ENCODE measurements at regions not wholly inside any gene's neighbourhood (a gene's known extent, or its start where the extent isn't known, plus 50 kb on each side); places are given as distances from the start of the nearest gene placed in this dataset.

- intact Hi-C loops (cut with micrococcal nuclease) = no loop called here
- DNase-seq (no peak), ATAC-seq (no peak)
Measured at GRCh38 chr2:177015356-177015923, 197.2 kb upstream of the HNRNPA3 start.

- no peak for ATAC-seq
- DNase-seq = no peak
- intact Hi-C loops (cut with micrococcal nuclease) = no loop called here
Measured at GRCh38 chr2:177020524-177021119, 192.0 kb upstream of the HNRNPA3 start.

DNA sequence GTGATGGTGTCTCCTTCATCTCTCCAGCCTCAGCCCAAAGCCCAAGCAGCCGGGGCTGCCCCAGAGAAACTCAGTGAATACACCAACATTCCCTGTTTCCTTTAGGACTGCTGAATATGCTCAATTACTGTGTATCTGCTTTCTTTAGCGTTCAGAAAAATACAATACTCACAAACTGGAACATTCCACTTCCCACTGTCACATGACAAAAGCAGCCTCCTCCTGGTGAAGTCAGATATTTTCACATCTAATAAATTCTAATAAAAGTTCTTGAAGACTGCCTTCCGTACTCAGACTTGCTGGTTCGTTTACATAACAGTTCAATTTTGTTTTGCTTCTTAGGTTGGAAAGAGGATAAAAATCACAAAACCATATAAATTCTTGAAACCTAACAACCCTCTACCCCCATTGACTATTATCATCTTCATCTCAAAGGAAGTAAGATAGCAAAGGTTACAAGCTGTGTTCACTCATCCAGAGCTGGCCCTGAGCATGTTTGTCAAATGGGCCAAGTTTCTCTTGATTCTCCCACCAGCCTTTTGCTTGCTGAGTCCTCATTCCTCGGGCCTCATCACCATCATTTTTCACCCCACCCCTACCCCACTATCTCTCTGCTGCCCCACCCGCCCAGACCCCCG lies 190.8 kb upstream of the HNRNPA3 start:
- DNase-seq (no peak), ATAC-seq (no peak)
- intact Hi-C loops (cut with micrococcal nuclease) = no loop called here

DNA sequence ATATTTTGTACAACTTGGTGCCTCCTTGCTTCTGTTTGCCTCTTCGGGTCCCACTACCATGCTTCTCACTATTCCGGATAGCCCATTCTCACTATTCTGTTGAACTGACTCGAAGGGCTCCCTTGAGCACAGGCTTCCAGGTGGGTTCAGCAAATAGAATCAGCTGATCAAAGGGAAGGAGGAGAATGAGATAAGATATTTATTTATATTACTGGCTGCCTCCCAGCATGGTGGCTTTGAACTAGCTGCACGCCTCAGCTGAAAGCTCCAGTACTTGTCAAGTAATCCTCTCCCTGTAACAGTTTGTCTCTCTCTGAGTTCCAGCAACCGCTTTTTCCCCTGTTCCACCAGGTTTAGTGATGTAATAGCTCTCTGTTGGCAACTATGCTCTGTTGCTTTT lies 187.8 kb upstream of the HNRNPA3 start:
- DNase-seq = no peak
- intact Hi-C loops (cut with micrococcal nuclease) = no loop called here
- ATAC-seq = no peak

- ATAC-seq (no peak), DNase-seq (no peak)
- intact Hi-C loops (cut with micrococcal nuclease) = no loop called here
Measured at GRCh38 chr2:177026253-177026652, 186.3 kb upstream of the HNRNPA3 start.

DNA sequence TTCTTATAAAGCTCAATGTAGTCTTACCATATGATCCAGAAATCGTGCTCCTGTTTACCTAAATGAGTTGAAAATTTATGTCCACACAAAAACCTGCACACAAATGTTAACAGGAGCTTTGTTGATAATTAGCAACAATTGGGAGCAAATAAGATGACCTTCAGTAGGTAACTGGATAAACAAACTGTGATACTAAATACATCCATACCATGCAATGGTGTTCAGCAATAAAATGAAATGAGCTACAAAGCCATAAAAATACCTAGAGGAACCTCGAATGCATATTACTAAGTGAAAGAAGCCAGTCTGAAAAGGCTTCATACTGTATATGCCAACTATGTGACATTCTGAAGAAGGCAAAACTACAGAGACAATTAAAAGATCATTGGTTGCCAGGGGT lies 185.6 kb upstream of the HNRNPA3 start:
- DNase-seq (no peak), ATAC-seq (no peak)
- intact Hi-C loops (cut with micrococcal nuclease) = no loop called here

- ATAC-seq (no peak), DNase-seq (no peak)
- intact Hi-C loops (cut with micrococcal nuclease) = no loop called here
Measured at GRCh38 chr2:177028296-177028695, 184.3 kb upstream of the HNRNPA3 start.

DNA sequence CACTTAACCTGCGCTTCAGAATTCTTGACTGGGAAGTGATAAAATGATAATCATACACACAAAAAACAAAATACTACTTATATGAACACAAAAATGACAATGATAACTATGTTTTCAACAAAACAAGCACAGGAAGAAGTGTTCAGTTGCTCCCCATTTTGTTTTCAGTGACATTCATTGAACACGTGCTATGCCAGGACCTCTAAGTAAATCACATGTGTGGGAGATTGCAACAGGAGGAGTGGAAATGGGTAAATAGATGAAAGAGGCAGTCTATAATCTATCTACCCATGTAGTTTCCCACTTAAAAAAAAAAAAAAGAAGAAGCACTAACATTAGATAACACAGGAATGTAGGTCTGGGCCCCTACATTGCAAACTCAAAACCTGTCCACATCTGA lies 183.5 kb upstream of the HNRNPA3 start:
- ATAC-seq = no peak
- no peak for DNase-seq
- intact Hi-C loops (cut with micrococcal nuclease) = no loop called here

- ATAC-seq = no peak
- no peak for DNase-seq
Measured at GRCh38 chr2:177029501-177029900, 183.1 kb upstream of the HNRNPA3 start.

DNA sequence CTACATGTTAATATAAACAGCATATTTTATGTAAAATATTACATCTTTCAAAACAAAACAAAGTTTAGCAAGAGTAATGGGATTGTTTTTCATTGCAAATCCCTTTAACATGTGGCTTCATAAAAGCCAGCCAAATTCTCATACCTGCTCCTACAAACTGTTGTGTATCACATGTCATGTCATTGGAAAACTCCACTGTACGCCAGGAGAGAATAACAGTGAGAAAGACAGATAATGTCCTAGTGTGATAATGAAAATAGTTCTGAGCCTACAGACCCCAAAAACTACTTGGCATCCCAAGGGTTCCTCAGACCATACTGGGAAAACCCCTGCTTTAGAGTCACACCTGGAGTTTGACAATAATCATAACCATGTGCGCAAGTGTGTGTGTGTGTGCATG lies 182.7 kb upstream of the HNRNPA3 start:
- intact Hi-C loops (cut with micrococcal nuclease) = no loop called here
- ATAC-seq (no peak), DNase-seq (no peak)

More at GRCh38 chr2:177029501-177029900, 183.1 kb upstream of the HNRNPA3 start:
- intact Hi-C loops (cut with micrococcal nuclease) = no loop called here

GRCh38 chr2:177030451-177031105 lies 182.0 kb upstream of the HNRNPA3 start:
- DNase-seq = no peak
- ATAC-seq = no peak
- intact Hi-C loops (cut with micrococcal nuclease) = no loop called here

DNA sequence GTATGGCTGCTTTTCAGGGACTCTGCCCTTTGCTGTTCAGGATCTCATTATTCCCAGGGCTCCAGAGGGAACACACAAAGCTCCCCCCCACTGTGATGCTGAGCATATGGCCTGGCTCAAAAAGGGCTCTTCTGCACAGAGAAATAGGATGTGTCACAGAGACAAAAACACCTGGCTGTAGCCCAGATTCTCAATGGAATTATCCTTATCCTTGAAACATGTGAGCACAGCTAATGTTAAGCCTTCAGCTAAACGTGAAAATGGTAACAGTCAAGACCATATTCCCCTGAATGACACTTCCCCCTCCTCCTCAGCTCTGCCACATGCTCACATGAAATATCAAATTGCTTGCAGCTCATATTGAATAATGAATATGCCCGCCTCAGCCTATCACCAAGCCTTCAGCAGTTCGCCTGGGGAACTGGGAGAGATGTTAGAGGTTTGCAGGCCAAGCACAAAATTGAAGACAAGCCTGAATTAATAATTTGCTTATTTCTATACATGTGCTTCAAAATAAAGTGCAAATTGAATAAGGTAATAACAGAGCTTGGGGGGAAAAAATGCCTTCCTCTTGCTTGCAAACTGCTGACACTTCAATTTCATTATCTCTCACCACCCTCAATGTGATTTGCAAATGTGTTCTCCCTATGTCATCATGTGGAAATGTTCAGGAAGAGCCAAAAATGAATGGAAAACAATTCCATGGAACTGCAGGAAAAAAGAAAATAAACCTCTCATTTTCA lies 181.0 kb upstream of the HNRNPA3 start:
- DNase-seq (no peak), ATAC-seq (no peak)
- intact Hi-C loops (cut with micrococcal nuclease) = no loop called here

GRCh38 chr2:177036747-177037146 lies 175.8 kb upstream of the HNRNPA3 start:
- intact Hi-C loops (cut with micrococcal nuclease) = no loop called here
- no peak for ATAC-seq
- no peak for DNase-seq

DNA sequence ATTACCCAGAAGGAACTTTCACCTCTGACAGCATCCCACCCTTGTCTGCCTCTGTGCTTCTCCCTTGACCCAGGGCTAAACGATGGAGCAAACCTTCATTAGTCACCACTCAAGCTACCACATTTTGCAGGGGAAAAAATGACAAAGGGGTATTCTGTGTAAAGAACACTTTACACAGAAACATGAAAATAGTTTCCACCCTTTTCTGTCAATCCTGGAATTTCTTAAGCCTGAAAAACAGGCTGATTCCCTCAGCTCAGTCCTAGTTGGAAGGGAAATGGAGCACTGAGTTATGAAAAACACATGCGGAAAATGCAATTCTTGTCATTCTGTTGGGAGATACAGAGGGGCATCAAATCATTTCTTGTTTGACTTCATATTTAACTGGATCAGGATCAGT lies 175.0 kb upstream of the HNRNPA3 start:
- intact Hi-C loops (cut with micrococcal nuclease) = no loop called here
- no peak for ATAC-seq
- DNase-seq = no peak

GRCh38 chr2:177038787-177039484 lies 173.7 kb upstream of the HNRNPA3 start:
- intact Hi-C loops (cut with micrococcal nuclease) = no loop called here
- ATAC-seq = no peak

DNA sequence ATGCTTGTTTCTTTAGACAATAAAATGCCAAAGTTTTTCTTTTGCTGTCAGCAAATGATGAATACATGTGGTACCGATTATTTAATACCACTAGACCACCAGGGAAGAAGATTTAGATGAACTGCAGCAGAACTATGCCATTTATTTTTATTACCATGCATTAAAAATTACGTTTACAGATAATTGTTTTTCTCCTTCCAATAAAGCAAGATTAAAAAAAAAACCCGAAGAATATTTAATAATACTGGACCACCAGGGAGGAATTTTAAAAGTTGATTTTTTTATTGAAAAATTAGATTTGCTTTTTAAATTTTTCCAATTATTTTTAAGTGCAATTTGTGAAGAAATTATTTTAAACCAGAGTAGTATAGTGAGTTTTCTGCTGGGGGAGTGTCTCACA lies 170.3 kb upstream of the HNRNPA3 start:
- no peak for ATAC-seq
- intact Hi-C loops (cut with micrococcal nuclease) = no loop called here

More at GRCh38 chr2:177038787-177039484, 173.7 kb upstream of the HNRNPA3 start:
- DNase-seq = no peak

GRCh38 chr2:177044671-177045070 lies 167.9 kb upstream of the HNRNPA3 start:
- intact Hi-C loops (cut with micrococcal nuclease) = no loop called here
- DNase-seq (no peak), ATAC-seq (no peak)

More for the DNA sequence above, 170.3 kb upstream of the HNRNPA3 start:
- no peak for DNase-seq

DNA sequence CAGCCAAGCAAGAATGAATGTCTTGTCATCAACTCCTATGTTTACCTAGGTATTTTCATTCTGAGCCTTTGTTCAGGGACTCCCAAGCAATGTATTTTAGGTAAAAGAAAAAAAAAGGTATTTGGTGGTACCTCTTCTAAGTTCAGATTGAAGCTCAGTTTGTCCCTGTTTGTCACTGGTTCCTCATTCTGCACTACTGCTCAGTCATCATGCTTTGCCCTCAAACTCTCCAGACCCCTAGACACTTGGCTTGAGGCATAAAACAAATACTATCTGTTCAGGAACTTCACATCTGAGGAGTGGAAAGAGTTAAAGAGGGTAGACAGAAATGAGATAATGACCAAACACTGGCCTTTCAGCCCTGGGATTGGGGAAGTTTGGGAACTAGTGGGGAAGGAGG lies 163.6 kb upstream of the HNRNPA3 start:
- intact Hi-C loops (cut with micrococcal nuclease) = no loop called here
- ATAC-seq (no peak), DNase-seq (no peak)

- intact Hi-C loops (cut with micrococcal nuclease) = no loop called here
- ATAC-seq = no peak
Measured at GRCh38 chr2:177051278-177051677, 161.3 kb upstream of the HNRNPA3 start.

More at GRCh38 chr2:177051278-177051677, 161.3 kb upstream of the HNRNPA3 start:
- DNase-seq = no peak

All from left ventricle myocardium superior (tissue), 1 donor.